HepG2 (cell line): ENCODE measurements at regions not wholly inside any gene's neighbourhood (a gene's known extent, or its start where the extent isn't known, plus 50 kb on each side); places are given as distances from the start of the nearest gene placed in this dataset.

Source experiments
- ZFYVE20 ChIP-seq: sonication (generic); formaldehyde crosslinking; IDR thresholded peaks from 2 replicates; pipeline ENCODE4 v1.8.0; 2023; ENCODE audit warnings: low read depth, mild to moderate bottlenecking, moderate library complexity, missing genetic modification reagents, borderline replicate concordance
- ZNF567 ChIP-seq: sonication (generic); formaldehyde crosslinking; IDR thresholded peaks from 2 replicates; pipeline ENCODE4 v1.8.1; 2023; ENCODE audit warnings: mild to moderate bottlenecking, missing genetic modification reagents, borderline replicate concordance
- TF ChIP-seq, protein P1 (sequence below): sonication (generic); formaldehyde crosslinking; IDR thresholded peaks from 2 replicates; pipeline ENCODE4 v1.4.0; 2020; ENCODE audit warnings: missing genetic modification reagents, borderline replicate concordance

DNA sequence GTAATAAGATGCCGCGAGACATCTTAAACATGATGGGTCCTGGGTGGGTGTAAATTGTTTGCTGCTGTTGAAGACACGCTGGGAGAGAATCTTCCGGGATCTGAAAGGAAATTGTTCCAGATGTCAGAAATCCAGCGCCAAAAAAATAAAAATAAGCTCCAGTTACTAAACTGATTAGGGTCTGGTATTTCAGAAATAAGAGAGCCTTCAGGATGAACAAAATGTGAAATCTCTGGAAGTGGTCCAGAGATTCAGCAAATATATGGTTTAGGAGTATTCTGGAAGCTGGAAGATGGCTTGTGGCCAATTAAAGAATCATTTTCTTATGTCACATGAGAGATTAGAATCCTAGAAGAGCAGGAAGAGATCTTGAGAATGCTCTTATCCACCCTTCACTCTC, 75.8 kb upstream of the NHS start:
- TF ChIP-seq ZFYVE20 (CRISPR knock-in tag) (no peak), ZNF567 (CRISPR knock-in tag) (no peak)
- TF ChIP-seq, protein P1, sequence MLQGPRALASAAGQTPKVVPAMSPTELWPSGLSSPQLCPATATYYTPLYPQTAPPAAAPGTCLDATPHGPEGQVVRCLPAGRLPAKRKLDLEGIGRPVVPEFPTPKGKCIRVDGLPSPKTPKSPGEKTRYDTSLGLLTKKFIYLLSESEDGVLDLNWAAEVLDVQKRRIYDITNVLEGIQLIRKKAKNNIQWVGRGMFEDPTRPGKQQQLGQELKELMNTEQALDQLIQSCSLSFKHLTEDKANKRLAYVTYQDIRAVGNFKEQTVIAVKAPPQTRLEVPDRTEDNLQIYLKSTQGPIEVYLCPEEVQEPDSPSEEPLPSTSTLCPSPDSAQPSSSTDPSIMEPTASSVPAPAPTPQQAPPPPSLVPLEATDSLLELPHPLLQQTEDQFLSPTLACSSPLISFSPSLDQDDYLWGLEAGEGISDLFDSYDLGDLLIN (CRISPR knock-in tag) = no peak
